ENCODE measurements at regions not wholly inside any gene's neighbourhood (a gene's known extent, or its start where the extent isn't known, plus 50 kb on each side); places are given as distances from the start of the nearest gene placed in this dataset.

DNA sequence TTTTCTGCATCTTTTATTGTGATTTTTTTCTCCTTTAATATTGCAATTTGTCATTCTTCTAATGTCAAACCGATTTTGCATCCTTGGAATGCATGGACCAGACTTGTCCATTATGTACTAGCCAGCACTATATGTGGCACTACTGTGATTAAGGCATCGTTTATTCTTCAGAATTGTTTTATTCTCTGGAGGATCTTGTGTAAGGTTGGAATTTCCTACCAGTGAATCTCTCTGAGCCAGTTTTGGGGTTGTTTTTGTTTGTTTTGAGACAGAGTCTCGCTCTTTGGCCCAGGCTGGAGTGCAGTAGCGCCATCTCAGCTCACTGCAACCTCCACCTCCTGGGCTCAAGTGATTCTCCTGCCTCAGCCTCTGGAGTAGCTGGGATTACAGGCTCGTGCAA lies 58.5 kb downstream of the IGLL5 start:
- no peaks in the 10 kb centered on the region for H3K9me3 ChIP-seq (ENCODE audit: insufficient read depth, low read depth, low read length)
- 81% methylated on average over 4 of the region's 5 CpGs for WGBS
- H3K27me3 ChIP-seq (ENCODE audit: insufficient read depth, low read length) = no peaks in the 10 kb centered on the region
- no peaks in the 10 kb centered on the region for H3K36me3 ChIP-seq (ENCODE audit: insufficient read depth, low read length)
- no peak overlapping the region for H3K9ac ChIP-seq (ENCODE audit: low read depth, low read length)
- H3K27ac ChIP-seq (ENCODE audit: low read depth, low read length) = no peak overlapping the region
- H3K4me3 ChIP-seq (ENCODE audit: low read length) = no peak overlapping the region
- H3K4me1 ChIP-seq (ENCODE audit: insufficient read depth, low read length) = no peaks in the 10 kb centered on the region

DNA sequence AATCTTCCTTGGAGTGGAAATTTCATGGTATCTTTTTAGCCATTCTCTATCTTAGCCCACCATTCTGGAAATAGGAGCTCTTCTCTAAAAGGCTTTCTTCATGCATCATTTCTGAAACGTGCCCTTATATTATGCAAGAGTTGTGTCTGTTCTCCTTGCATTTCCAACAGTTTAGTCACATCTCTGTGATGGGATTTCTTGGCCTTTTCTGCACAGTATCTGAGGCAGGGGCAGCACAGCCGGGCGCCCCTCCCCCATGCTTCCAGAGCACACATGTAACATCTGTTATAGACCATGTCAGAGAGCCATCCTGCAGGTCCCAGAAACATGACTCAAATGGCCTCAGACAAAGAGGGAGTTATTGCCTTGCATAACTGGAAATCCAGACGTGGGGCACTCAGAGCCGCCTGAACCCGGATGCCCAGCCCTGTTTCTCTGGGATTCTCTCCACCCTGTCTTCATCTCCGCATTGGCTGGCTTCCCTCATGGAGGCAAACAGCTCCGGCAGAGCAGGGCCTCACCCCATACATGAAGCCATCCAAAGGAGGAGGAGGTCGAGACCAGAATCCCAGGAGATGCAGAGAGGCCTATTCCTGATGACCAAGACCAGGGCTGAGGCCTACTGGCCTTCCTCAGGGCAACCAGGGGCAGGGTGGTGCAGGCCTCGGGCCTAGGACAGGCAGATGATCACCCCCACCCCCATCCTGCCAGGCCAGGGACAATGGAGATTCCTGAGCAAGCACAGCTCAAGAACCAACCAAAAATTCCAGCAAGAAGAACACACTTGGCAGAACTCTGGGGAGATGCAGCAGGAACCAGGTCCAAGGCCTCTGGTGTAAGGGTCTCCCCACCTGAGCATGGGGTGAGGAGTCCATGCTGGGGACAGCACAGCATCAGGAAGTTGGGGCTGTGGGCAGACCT lies 61.3 kb downstream of the IGLL5 start:
- Histone ChIP-seq H3K27me3 (ENCODE audit: insufficient read depth, low read length) (peaks cover 5% of the 10 kb centered on the region), H3K9me3 (ENCODE audit: insufficient read depth, low read depth, low read length) (no peaks in the 10 kb centered on the region), H3K27ac (ENCODE audit: low read depth, low read length) (no peak overlapping the region), H3K4me1 (ENCODE audit: insufficient read depth, low read length) (no peaks in the 10 kb centered on the region), H3K9ac (ENCODE audit: low read depth, low read length) (no peak overlapping the region), H3K36me3 (ENCODE audit: insufficient read depth, low read length) (no peaks in the 10 kb centered on the region), H3K4me3 (ENCODE audit: low read length) (no peak overlapping the region)
- 89% methylated on average over 10 of the region's 10 CpGs for WGBS

DNA sequence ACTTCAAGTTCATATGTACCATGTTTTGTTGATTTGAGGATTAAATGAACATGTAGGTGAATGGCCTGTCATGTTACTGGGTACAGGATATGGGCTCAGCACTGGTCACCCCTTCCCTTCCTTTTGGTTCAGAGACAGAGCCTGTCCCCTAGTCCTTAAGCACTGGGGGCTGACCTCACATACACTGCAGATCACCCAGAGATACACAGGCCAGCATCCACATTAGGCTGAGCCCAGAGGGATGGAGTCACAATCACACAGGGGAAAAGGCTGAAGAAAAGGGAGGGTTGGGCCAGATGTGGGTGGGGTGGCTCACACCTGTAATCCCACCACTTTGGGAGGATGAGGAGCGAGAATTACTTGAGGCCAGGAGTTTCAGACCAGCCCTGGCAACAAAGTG lies 62.3 kb downstream of the IGLL5 start:
- no peak overlapping the region for H3K4me3 ChIP-seq (ENCODE audit: low read length)
- H3K27ac ChIP-seq (ENCODE audit: low read depth, low read length) = no peak overlapping the region
- H3K4me1 ChIP-seq (ENCODE audit: insufficient read depth, low read length) = no peaks in the 10 kb centered on the region
- no peak overlapping the region for H3K9ac ChIP-seq (ENCODE audit: low read depth, low read length)
- H3K27me3 ChIP-seq (ENCODE audit: insufficient read depth, low read length) = peaks cover 12% of the 10 kb centered on the region
- no peaks in the 10 kb centered on the region for H3K9me3 ChIP-seq (ENCODE audit: insufficient read depth, low read depth, low read length)
- WGBS = 92% methylated on average over 1 of the region's 1 CpG
- no peaks in the 10 kb centered on the region for H3K36me3 ChIP-seq (ENCODE audit: insufficient read depth, low read length)

DNA sequence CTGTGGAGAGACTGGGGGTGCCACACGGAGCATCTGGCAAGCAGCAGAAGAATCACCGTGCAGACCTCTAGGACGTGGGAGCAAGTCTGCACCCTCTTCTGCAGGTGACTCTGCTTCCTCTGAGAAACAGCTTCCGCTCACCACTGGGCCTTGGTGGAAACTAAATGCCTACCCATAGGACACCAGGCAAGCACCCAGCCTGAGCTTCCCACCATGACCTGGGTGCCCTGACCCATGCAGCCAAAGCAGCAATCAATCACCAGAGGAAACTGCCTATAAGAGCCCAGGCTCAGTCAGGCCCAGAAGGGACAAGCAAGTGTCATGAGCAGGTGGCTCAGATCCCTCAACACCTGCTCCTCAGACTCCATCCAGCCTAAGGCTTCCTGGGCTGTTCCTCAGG lies 63.4 kb downstream of the IGLL5 start:
- H3K9ac ChIP-seq (ENCODE audit: low read depth, low read length) = no peak overlapping the region
- H3K4me1 ChIP-seq (ENCODE audit: insufficient read depth, low read length) = no peaks in the 10 kb centered on the region
- no peak overlapping the region for H3K4me3 ChIP-seq (ENCODE audit: low read length)
- no peaks in the 10 kb centered on the region for H3K9me3 ChIP-seq (ENCODE audit: insufficient read depth, low read depth, low read length)
- no peaks in the 10 kb centered on the region for H3K36me3 ChIP-seq (ENCODE audit: insufficient read depth, low read length)
- no peak overlapping the region for H3K27ac ChIP-seq (ENCODE audit: low read depth, low read length)
- 88% methylated on average over 4 of the region's 4 CpGs for WGBS
- H3K27me3 ChIP-seq (ENCODE audit: insufficient read depth, low read length) = peaks cover 20% of the 10 kb centered on the region

DNA sequence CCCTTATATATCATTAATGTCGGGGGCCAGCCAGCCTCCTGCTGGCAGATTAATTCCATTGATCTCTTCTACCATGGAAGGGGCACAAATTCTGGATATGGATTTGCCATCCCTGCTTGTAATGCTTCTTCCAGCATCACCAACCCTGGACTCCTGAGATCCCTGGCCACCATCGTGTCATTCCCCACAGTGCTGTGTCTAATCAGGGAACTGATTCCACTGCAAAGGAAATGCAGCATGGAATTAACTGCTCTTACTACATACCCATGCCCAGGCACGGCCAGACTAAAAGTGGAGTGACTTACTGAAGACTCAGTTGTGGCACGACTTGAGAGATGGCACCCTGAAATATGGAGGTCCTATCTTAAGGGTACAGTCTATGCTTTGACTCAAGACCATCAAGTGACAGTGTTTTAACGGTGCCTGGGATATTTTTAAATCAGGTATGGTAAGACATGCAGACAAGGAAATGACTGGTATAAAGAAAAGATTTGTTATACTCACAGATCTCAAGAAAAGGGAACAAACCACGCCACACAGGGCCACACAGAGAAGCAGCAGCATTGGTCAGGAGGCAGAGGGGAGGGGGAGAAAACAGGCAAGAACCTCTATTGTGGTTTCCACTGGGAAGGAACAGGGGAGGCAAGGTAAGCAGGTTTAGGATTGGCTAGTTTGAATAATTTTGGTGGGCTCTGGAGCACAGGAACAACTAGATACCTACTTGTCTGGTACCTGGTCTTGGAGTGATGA lies 65.1 kb downstream of the IGLL5 start:
- Histone ChIP-seq H3K4me1 (ENCODE audit: insufficient read depth, low read length) (no peaks in the 10 kb centered on the region), H3K9me3 (ENCODE audit: insufficient read depth, low read depth, low read length) (no peaks in the 10 kb centered on the region), H3K9ac (ENCODE audit: low read depth, low read length) (no peak overlapping the region), H3K4me3 (ENCODE audit: low read length) (no peak overlapping the region), H3K27ac (ENCODE audit: low read depth, low read length) (no peak overlapping the region), H3K27me3 (ENCODE audit: insufficient read depth, low read length) (peaks cover 23% of the 10 kb centered on the region), H3K36me3 (ENCODE audit: insufficient read depth, low read length) (no peaks in the 10 kb centered on the region)
- 79% methylated on average over 6 of the region's 6 CpGs for WGBS

DNA sequence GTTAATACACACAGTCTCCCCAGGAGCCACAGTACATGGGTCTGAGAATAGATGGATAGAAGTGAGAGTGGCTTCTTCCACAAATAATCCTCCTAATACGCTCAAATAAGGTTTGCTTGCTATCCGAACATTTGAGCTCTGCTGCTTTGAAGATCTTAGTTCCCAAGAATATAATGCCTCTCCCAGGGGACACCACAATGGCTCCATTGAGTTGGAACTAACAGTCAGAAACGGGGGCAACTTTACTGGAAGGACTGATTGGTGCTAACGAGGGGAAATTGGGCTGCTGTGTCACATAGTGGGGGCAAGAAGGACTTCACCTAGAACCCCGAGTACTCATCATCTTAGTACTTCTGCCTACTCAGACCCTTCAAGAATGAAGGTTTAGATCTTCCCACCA lies 66.2 kb downstream of the IGLL5 start:
- Histone ChIP-seq H3K4me1 (ENCODE audit: insufficient read depth, low read length) (no peaks in the 10 kb centered on the region), H3K9me3 (ENCODE audit: insufficient read depth, low read depth, low read length) (no peaks in the 10 kb centered on the region), H3K27ac (ENCODE audit: low read depth, low read length) (no peak overlapping the region), H3K27me3 (ENCODE audit: insufficient read depth, low read length) (peaks cover 28% of the 10 kb centered on the region), H3K4me3 (ENCODE audit: low read length) (no peak overlapping the region), H3K9ac (ENCODE audit: low read depth, low read length) (no peak overlapping the region), H3K36me3 (ENCODE audit: insufficient read depth, low read length) (no peaks in the 10 kb centered on the region)
- WGBS = 82% methylated on average over 5 of the region's 5 CpGs

DNA sequence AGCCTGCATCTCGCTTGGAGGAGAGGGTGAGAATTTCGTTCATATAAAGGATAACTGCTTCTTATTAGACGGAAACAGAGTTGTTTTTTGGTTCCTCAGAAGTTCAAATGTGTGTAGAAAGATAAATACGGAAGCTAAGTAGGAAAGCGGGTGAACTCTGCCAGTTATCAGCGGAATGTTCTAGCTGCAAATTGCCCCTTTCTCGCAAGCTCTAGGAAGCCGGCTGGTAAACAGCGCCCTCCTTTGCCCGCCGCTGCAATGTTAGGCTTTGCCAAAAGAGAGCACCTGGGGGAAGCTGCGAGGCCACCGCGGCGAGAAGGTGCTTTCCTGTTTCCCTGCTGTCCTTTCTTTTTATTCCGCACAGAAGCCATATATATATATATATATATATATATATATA lies 67.0 kb downstream of the IGLL5 start:
- Histone ChIP-seq H3K4me3 (ENCODE audit: low read length) (no peak overlapping the region), H3K9ac (ENCODE audit: low read depth, low read length) (no peak overlapping the region), H3K27me3 (ENCODE audit: insufficient read depth, low read length) (peaks cover 28% of the 10 kb centered on the region), H3K4me1 (ENCODE audit: insufficient read depth, low read length) (peaks cover 4% of the 10 kb centered on the region), H3K27ac (ENCODE audit: low read depth, low read length) (no peak overlapping the region), H3K9me3 (ENCODE audit: insufficient read depth, low read depth, low read length) (no peaks in the 10 kb centered on the region), H3K36me3 (ENCODE audit: insufficient read depth, low read length) (no peaks in the 10 kb centered on the region)
- 36% methylated on average over 15 of the region's 16 CpGs for WGBS

DNA sequence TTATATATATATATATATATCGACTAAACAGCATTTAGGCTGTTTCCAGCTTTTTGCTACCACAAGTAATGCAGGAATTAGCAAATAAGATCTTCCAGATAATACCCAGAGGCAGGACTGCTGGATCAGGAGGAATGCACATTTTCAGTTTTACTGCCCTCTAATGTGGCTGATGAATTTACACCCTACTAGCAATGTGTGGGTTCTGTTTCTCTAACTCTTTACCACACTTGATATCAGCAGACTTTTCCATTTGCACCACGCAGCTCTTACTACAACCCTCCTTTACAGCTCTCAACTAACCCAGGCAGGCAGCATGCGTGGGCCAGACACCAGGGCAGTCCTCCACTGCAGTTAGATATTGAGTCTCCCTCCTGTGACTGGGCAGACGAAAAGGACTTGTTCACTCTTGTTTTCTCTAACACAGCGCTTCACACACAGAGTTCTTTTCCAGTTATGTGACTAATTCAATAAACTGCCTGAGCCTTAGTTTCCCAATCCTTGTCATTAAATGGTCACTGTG lies 67.7 kb downstream of the IGLL5 start:
- H3K9me3 ChIP-seq (ENCODE audit: insufficient read depth, low read depth, low read length) = no peaks in the 10 kb centered on the region
- H3K4me3 ChIP-seq (ENCODE audit: low read length) = no peak overlapping the region
- WGBS = 67% methylated on average over 4 of the region's 5 CpGs
- no peak overlapping the region for H3K9ac ChIP-seq (ENCODE audit: low read depth, low read length)
- H3K36me3 ChIP-seq (ENCODE audit: insufficient read depth, low read length) = no peaks in the 10 kb centered on the region
- peaks cover 28% of the 10 kb centered on the region for H3K27me3 ChIP-seq (ENCODE audit: insufficient read depth, low read length)
- no peak overlapping the region for H3K27ac ChIP-seq (ENCODE audit: low read depth, low read length)
- peaks cover 8% of the 10 kb centered on the region for H3K4me1 ChIP-seq (ENCODE audit: insufficient read depth, low read length)

DNA sequence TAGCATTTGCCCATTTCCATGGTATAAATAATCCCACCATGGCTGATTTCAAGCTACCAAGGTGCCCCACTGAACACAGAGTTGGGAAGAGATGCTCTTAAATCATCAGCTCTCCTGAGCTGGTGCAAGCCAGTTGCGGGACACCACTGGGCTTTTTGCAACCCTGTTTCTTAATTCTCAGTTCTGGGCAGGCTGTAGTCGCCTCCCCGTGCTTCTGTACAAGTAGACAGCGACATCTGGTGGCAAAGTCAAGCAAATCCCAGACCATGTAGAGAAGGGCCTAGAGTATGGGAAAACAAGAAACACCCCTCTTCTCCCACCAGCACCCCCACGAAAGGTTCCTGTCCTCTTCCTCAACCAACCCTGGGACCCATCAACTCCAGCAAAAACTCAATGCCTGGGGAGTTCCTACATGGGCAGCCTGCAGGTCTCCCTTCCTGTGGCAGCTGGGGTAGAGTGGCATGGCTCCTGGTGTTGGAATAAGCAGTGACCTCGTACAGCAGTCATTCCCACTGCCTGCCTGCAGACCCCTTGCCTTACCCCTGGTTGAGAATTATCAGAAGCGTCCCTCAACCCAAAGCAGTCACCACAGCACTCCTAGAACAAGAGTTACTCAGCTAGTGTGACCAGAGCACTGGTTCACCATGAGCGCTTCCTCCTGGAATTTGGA lies 68.4 kb downstream of the IGLL5 start:
- Histone ChIP-seq H3K4me1 (ENCODE audit: insufficient read depth, low read length) (peaks cover 8% of the 10 kb centered on the region), H3K9me3 (ENCODE audit: insufficient read depth, low read depth, low read length) (no peaks in the 10 kb centered on the region), H3K36me3 (ENCODE audit: insufficient read depth, low read length) (no peaks in the 10 kb centered on the region), H3K9ac (ENCODE audit: low read depth, low read length) (no peak overlapping the region), H3K4me3 (ENCODE audit: low read length) (no peak overlapping the region), H3K27me3 (ENCODE audit: insufficient read depth, low read length) (peaks cover 28% of the 10 kb centered on the region), H3K27ac (ENCODE audit: low read depth, low read length) (no peak overlapping the region)
- WGBS = 28% methylated on average over 8 of the region's 8 CpGs

DNA sequence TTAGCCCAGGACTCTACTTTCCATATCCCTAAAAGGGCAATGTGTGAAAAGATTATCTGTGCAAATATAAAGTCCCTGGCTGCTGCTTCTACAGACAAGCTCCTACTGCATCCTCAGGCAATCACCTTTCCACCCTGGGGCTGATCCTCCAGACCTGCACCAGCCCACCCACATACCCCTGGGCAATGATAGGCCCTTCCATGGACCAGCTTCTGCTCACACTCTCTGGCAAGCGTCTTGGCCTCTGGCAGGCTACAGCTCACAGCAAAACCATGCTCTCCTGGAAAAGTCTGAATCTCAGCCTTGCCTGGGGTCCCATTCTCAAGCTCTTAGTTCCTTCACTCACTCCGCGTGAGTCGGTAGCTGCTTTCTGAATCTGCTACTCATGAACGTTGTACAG lies 69.5 kb downstream of the IGLL5 start:
- Histone ChIP-seq H3K9me3 (ENCODE audit: insufficient read depth, low read depth, low read length) (peaks cover 3% of the 10 kb centered on the region; the same call in 1 of the 2 replicates), H3K27me3 (ENCODE audit: insufficient read depth, low read length) (peaks cover 28% of the 10 kb centered on the region), H3K4me3 (ENCODE audit: low read length) (no peak overlapping the region), H3K4me1 (ENCODE audit: insufficient read depth, low read length) (peaks cover 8% of the 10 kb centered on the region), H3K27ac (ENCODE audit: low read depth, low read length) (no peak overlapping the region), H3K36me3 (ENCODE audit: insufficient read depth, low read length) (no peaks in the 10 kb centered on the region), H3K9ac (ENCODE audit: low read depth, low read length) (no peak overlapping the region)
- WGBS = 74% methylated on average over 5 of the region's 5 CpGs

DNA sequence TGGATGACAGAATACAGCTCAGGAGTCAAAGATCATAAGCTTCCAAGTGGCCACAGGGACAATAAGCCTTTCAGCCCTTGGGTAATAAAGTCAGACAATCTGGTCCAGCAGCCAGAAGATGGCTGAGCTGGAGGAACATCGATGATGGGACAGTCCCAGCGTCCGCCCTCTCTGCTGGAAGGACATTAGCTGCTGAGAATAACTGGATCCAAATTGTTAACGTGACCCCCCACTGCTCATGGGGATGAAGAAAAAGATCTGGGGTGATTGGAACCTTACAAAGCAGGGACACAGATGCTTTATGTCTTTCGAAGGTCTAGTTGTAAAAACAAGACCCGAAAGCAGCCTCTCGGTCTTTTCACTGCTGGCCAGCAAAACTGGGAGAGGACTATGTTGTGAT lies 71.0 kb downstream of the IGLL5 start:
- Histone ChIP-seq H3K4me1 (ENCODE audit: insufficient read depth, low read length) (peaks cover 8% of the 10 kb centered on the region), H3K4me3 (ENCODE audit: low read length) (no peak overlapping the region), H3K27ac (ENCODE audit: low read depth, low read length) (no peak overlapping the region), H3K9me3 (ENCODE audit: insufficient read depth, low read depth, low read length) (peaks cover 3% of the 10 kb centered on the region; the same call in 1 of the 2 replicates), H3K36me3 (ENCODE audit: insufficient read depth, low read length) (no peaks in the 10 kb centered on the region), H3K27me3 (ENCODE audit: insufficient read depth, low read length) (peaks cover 26% of the 10 kb centered on the region), H3K9ac (ENCODE audit: low read depth, low read length) (no peak overlapping the region)
- WGBS = 89% methylated on average over 7 of the region's 7 CpGs
